OCI-LY1 (cell line): ENCODE measurements at regions not wholly inside any gene's neighbourhood (a gene's known extent, or its start where the extent isn't known, plus 50 kb on each side); places are given as distances from the start of the nearest gene placed in this dataset.
A peak's percentile ranks its signal among the peaks of the same experiment; 100 is the strongest.

Source experiments
- H2AFZ ChIP-seq: fragments of 200-600 bp; sonication (generic), shearing (Covaris generic); 2 replicates; pipeline ENCODE4 v1.6.0; 2014; ENCODE audit warnings: antibody characterized with exemption, mild to moderate bottlenecking, low read length
- H3F3A ChIP-seq: fragments of 200-600 bp; sonication (generic), shearing (Covaris generic); 2 replicates; pipeline ENCODE4 v1.6.0; 2014; ENCODE audit warnings: mild to moderate bottlenecking, antibody characterized with exemption, low read length, moderate library complexity; ENCODE audit not compliant: insufficient read depth
- H3K27ac ChIP-seq: fragments of 200-600 bp; sonication (generic); 2 replicates; pipeline ENCODE4 v1.5.1; 2014; ENCODE audit warnings: low read length, mixed run types, mild to moderate bottlenecking, low read depth; ENCODE audit not compliant: poor library complexity, severe bottlenecking
- H3K27me3 ChIP-seq: fragments of 200-600 bp; sonication (generic); 2 replicates; pipeline ENCODE4 v1.6.0; 2014; ENCODE audit warnings: antibody characterized with exemption, mild to moderate bottlenecking, low read length, moderate library complexity; ENCODE audit not compliant: insufficient read depth
- H3K36me3 ChIP-seq: fragments of 200-600 bp; sonication (generic); 2 replicates; pipeline ENCODE4 v1.6.1; 2014; ENCODE audit warnings: mild to moderate bottlenecking, antibody characterized with exemption, low read length, moderate library complexity, mixed read lengths; ENCODE audit not compliant: insufficient read depth
- H3K4me1 ChIP-seq: fragments of 200-600 bp; sonication (generic); 2 replicates; pipeline ENCODE4 v1.5.1; 2014; ENCODE audit warnings: mild to moderate bottlenecking, low read length, moderate library complexity; ENCODE audit not compliant: insufficient read depth, severe bottlenecking
- H3K4me2 ChIP-seq: fragments of 200-600 bp; sonication (generic), shearing (Covaris generic); 2 replicates; pipeline ENCODE4 v1.6.1; 2014; ENCODE audit warnings: low read length
- H3K4me3 ChIP-seq: fragments of 200-600 bp; sonication (generic); 2 replicates; pipeline ENCODE4 v1.5.1; 2014; ENCODE audit warnings: low read length, low read depth, mild to moderate bottlenecking, mixed read lengths; ENCODE audit not compliant: poor library complexity, severe bottlenecking
- H3K79me2 ChIP-seq: fragments of 200-600 bp; shearing (Covaris generic); 2 replicates; pipeline ENCODE4 v1.6.1; 2016; ENCODE audit warnings: mixed run types, low read length, mixed read lengths; ENCODE audit not compliant: insufficient read depth
- H3K9ac ChIP-seq: fragments of 200-600 bp; sonication (generic), shearing (Covaris generic); 2 replicates; pipeline ENCODE4 v1.6.1; 2014; ENCODE audit warnings: mild to moderate bottlenecking, low read length, mixed read lengths
- H3K9me2 ChIP-seq: fragments of 200-600 bp; sonication (generic), shearing (Covaris generic); 2 replicates; pipeline ENCODE4 v1.6.1; 2014; ENCODE audit warnings: low read depth, mild to moderate bottlenecking, low read length, mixed read lengths
- H3K9me3 ChIP-seq: fragments of 200-600 bp; shearing (Covaris generic); 2 replicates; pipeline ENCODE4 v1.6.1; 2014; ENCODE audit warnings: low read length, mixed read lengths
- H4K20me1 ChIP-seq: fragments of 200-600 bp; sonication (generic), shearing (Covaris generic); 2 replicates; pipeline ENCODE4 v1.6.0; 2016; ENCODE audit warnings: mild to moderate bottlenecking, low read length; ENCODE audit not compliant: insufficient read depth
- CTCF ChIP-seq: fragments of 200-600 bp; sonication (generic), shearing (Covaris generic); IDR thresholded peaks from 2 replicates; pipeline ENCODE4 v1.5.1; 2017; ENCODE audit warnings: mild to moderate bottlenecking, antibody characterized with exemption, low read length, moderate library complexity, mixed read lengths
- EZH2 ChIP-seq: fragments of 200-600 bp; sonication (generic), shearing (Covaris generic); IDR thresholded peaks from 2 replicates; pipeline ENCODE4 v1.8.0; 2017; ENCODE audit warnings: borderline replicate concordance, mixed run types, mild to moderate bottlenecking, antibody characterized with exemption, low read length, moderate library complexity, mixed read lengths

- Histone ChIP-seq H3K9me2 (no peaks in the 10 kb centered on the region), H3K4me3 (no peak overlapping the region), H3K36me3 (no peaks in the 10 kb centered on the region), H3K4me1 (peaks cover 79% of the 10 kb centered on the region), H3F3A (peaks cover 6% of the 10 kb centered on the region; the same call in 1 of the 2 replicates), H3K79me2 (no peaks in the 10 kb centered on the region), H3K27me3 (no peaks in the 10 kb centered on the region), H3K27ac (peak overlapping the region; percentile 93), H3K4me2 (no peak overlapping the region), H3K9me3 (no peaks in the 10 kb centered on the region), H2AFZ (no peak overlapping the region), H4K20me1 (no peaks in the 10 kb centered on the region), H3K9ac (no peak overlapping the region)
- TF ChIP-seq CTCF (no peak), EZH2 (no peak)
These were observed 156.3 kb upstream of the C1orf174 start for GRCh38 chr1:4056422-4056821.

GRCh38 chr1:4056989-4057388 is 156.9 kb upstream of the C1orf174 start:
- Histone ChIP-seq H3K4me3 (no peak overlapping the region), H3K9ac (no peak overlapping the region), H3K4me2 (no peak overlapping the region), H4K20me1 (no peaks in the 10 kb centered on the region), H3K79me2 (no peaks in the 10 kb centered on the region), H3K27me3 (no peaks in the 10 kb centered on the region), H3K36me3 (no peaks in the 10 kb centered on the region), H2AFZ (no peak overlapping the region), H3K9me3 (no peaks in the 10 kb centered on the region), H3F3A (peaks cover 6% of the 10 kb centered on the region; the same call in 1 of the 2 replicates), H3K4me1 (peaks cover 78% of the 10 kb centered on the region), H3K27ac (peak overlapping the region; percentile 93), H3K9me2 (no peaks in the 10 kb centered on the region)
- no peak for TF ChIP-seq CTCF
- no peak for TF ChIP-seq EZH2

- H3K4me3 ChIP-seq, result no peak overlapping the region
- no peak for TF ChIP-seq EZH2
- no peak for TF ChIP-seq CTCF
- no peaks in the 10 kb centered on the region for H3K9me3 ChIP-seq
These were observed 157.5 kb upstream of the C1orf174 start for GRCh38 chr1:4057603-4058002.

More at GRCh38 chr1:4057603-4058002, 157.5 kb upstream of the C1orf174 start:
- Histone ChIP-seq H3K4me2 (no peak overlapping the region), H2AFZ (no peak overlapping the region), H3K36me3 (no peaks in the 10 kb centered on the region), H3K27ac (peak overlapping the region; percentile 93), H4K20me1 (no peaks in the 10 kb centered on the region), H3K9me2 (no peaks in the 10 kb centered on the region), H3K9ac (peak overlapping the region; percentile 58; the same call in 1 of the 2 replicates), H3K4me1 (peaks cover 75% of the 10 kb centered on the region), H3K79me2 (no peaks in the 10 kb centered on the region), H3F3A (peaks cover 6% of the 10 kb centered on the region; the same call in 1 of the 2 replicates), H3K27me3 (no peaks in the 10 kb centered on the region)
